H1 (cell line): ENCODE measurements at regions not wholly inside any gene's neighbourhood (a gene's known extent, or its start where the extent isn't known, plus 50 kb on each side); places are given as distances from the start of the nearest gene placed in this dataset.

Source experiments
- CTCF ChIP-seq, 3 experiments: IDR thresholded peaks; 1 replicate in 2 of 3; 2 replicates in 1 of 3; pipeline versions ENCODE4 v1.5.1 to v1.6.1; 2011; ENCODE audit warnings: low read length in 3 of 3, mild to moderate bottlenecking in 3 of 3, inconsistent platforms in 2 of 3, low read depth in 1 of 3, moderate library complexity in 1 of 3; ENCODE audit not compliant: insufficient read depth in 1 of 3; ENCODE audit errors: control extremely low read depth in 1 of 3
- NRF1 ChIP-seq: IDR thresholded peaks from 2 replicates; pipeline ENCODE4 v1.6.1; 2011; ENCODE audit warnings: mild to moderate bottlenecking, low read depth, low read length, improper control_type of control experiment
- SIN3A ChIP-seq, 2 experiments: IDR thresholded peaks in 1 of 2; conservative IDR thresholded peaks in 1 of 2; 2 replicates each; pipeline ENCODE4 v1.6.1; 2011 to 2012; ENCODE audit warnings: low read length in 2 of 2, improper control_type of control experiment in 1 of 2, low read depth in 1 of 2, mild to moderate bottlenecking in 1 of 2
- TEAD4 ChIP-seq: IDR thresholded peaks from 2 replicates; pipeline ENCODE4 v1.6.1; 2012; ENCODE audit warnings: low read depth, low read length, inconsistent platforms, mixed read lengths

DNA sequence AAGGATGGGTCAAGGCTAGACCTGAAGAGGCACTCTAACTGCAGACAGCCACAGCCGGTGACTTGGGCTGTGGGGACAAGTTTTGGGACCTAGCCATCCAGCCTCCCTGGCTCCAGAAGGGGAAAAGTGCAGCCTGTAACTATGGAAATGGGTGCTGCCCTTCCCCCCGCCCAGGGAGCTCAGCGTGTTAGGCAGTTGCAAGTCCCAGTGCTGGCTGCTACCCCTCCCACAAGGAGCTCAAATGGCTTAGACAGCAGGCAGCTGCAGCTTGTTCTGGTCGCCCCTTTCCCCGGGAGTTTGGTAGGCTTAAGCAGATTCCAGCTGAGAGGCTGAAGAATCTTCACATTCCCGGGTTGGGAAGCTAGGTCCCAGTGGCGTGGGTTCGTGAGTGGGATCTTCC, 162.6 kb downstream of the FAM83B start:
- TF ChIP-seq CTCF (IDR thresholded peaks at IDR 0.05; ENCODE audit: control extremely low read depth in 1 of 3, insufficient read depth in 1 of 3, low read depth in 1 of 3, low read length in 3 of 3) (no peak), NRF1 (no peak), TEAD4 (peak; percentile 38; the same call in 1 of the 2 replicates), SIN3A (conservative IDR thresholded peaks at IDR 0.05 in 1 of 2, IDR thresholded peaks at IDR 0.05 in 1 of 2; ENCODE audit: low read depth in 1 of 2, low read length in 2 of 2) (no peak)
